ENCODE measurements at regions not wholly inside any gene's neighbourhood (a gene's known extent, or its start where the extent isn't known, plus 50 kb on each side); places are given as distances from the start of the nearest gene placed in this dataset.

DNA sequence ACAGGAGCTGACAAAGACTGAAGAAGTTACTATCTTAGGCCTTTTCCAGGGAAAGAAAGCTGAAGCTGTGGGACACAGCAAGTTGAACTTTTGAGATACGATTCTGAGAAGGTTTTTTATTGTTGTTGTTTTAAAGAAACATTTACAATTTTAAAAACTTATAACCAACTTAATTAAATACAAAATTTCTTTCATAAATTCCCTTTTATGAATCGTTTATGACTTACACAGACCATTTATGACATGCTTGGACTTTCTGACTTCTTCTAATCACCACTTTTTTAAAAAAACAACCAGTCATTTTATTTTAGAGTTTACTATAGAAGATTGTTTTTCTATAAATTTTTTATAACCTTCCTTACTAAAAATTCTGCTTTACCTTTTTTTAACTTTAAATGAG is 68.7 kb downstream of the DHRS2 start:
- TF ChIP-seq, protein P1, sequence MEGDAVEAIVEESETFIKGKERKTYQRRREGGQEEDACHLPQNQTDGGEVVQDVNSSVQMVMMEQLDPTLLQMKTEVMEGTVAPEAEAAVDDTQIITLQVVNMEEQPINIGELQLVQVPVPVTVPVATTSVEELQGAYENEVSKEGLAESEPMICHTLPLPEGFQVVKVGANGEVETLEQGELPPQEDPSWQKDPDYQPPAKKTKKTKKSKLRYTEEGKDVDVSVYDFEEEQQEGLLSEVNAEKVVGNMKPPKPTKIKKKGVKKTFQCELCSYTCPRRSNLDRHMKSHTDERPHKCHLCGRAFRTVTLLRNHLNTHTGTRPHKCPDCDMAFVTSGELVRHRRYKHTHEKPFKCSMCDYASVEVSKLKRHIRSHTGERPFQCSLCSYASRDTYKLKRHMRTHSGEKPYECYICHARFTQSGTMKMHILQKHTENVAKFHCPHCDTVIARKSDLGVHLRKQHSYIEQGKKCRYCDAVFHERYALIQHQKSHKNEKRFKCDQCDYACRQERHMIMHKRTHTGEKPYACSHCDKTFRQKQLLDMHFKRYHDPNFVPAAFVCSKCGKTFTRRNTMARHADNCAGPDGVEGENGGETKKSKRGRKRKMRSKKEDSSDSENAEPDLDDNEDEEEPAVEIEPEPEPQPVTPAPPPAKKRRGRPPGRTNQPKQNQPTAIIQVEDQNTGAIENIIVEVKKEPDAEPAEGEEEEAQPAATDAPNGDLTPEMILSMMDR (IDR thresholded peaks at IDR 0.05) = no peak
- no peak for TF ChIP-seq POLR2A (IDR thresholded peaks at IDR 0.05)

Measured in uterus (tissue), 2 donors.